ENCODE measurements at regions not wholly inside any gene's neighbourhood (a gene's known extent, or its start where the extent isn't known, plus 50 kb on each side); places are given as distances from the start of the nearest gene placed in this dataset.

- Histone ChIP-seq H3K36me3 (ENCODE audit: control insufficient read depth, low read length) (no peaks in the 10 kb centered on the region), H3K4me3 (ENCODE audit: low read length) (no peak overlapping the region), H3K4me1 (ENCODE audit: control insufficient read depth, low read length) (no peaks in the 10 kb centered on the region), H3K9me3 (ENCODE audit: control insufficient read depth, insufficient read depth, low read length) (no peaks in the 10 kb centered on the region), H3K79me2 (ENCODE audit: control insufficient read depth, low read length) (no peaks in the 10 kb centered on the region), H3K27me3 (ENCODE audit: control insufficient read depth, low read length) (no peaks in the 10 kb centered on the region), H3F3A (ENCODE audit: control insufficient read depth, insufficient read depth) (no peaks in the 10 kb centered on the region), H3K4me2 (ENCODE audit: low read length) (no peak overlapping the region), H4K20me1 (ENCODE audit: control insufficient read depth, insufficient read depth, low read depth, low read length) (no peaks in the 10 kb centered on the region), H3K9me2 (replicated peaks; ENCODE audit: control insufficient read depth, low read length) (no peaks in the 10 kb centered on the region), H3K27ac (ENCODE audit: low read depth, low read length) (no peak overlapping the region)
- TF ChIP-seq EZH2phosphoT487 (IDR thresholded peaks at IDR 0.05; ENCODE audit: borderline replicate concordance, low read length) (no peak), CTCF (IDR thresholded peaks at IDR 0.05; ENCODE audit: low read depth, low read length, poor library complexity, severe bottlenecking) (no peak)
Observed at GRCh38 chr16:85288869-85289660, 176.8 kb upstream of the CIBAR2 start.

- H3K9me2 ChIP-seq (replicated peaks; ENCODE audit: control insufficient read depth, low read length) = no peaks in the 10 kb centered on the region
- no peaks in the 10 kb centered on the region for H3K79me2 ChIP-seq (ENCODE audit: control insufficient read depth, low read length)
- no peaks in the 10 kb centered on the region for H3K27me3 ChIP-seq (ENCODE audit: control insufficient read depth, low read length)
- H3K4me3 ChIP-seq (ENCODE audit: low read length) = no peak overlapping the region
- no peaks in the 10 kb centered on the region for H3F3A ChIP-seq (ENCODE audit: control insufficient read depth, insufficient read depth)
- H3K9me3 ChIP-seq (ENCODE audit: control insufficient read depth, insufficient read depth, low read length) = no peaks in the 10 kb centered on the region
- H4K20me1 ChIP-seq (ENCODE audit: control insufficient read depth, insufficient read depth, low read depth, low read length) = no peaks in the 10 kb centered on the region
- H3K36me3 ChIP-seq (ENCODE audit: control insufficient read depth, low read length) = no peaks in the 10 kb centered on the region
- no peak overlapping the region for H3K4me2 ChIP-seq (ENCODE audit: low read length)
- H3K27ac ChIP-seq (ENCODE audit: low read depth, low read length) = no peak overlapping the region
- no peak for TF ChIP-seq EZH2phosphoT487 (IDR thresholded peaks at IDR 0.05; ENCODE audit: borderline replicate concordance, low read length)
- no peak for TF ChIP-seq CTCF (IDR thresholded peaks at IDR 0.05; ENCODE audit: low read depth, low read length, poor library complexity, severe bottlenecking)
- no peaks in the 10 kb centered on the region for H3K4me1 ChIP-seq (ENCODE audit: control insufficient read depth, low read length)
Observed at GRCh38 chr16:85289760-85290625, 177.7 kb upstream of the CIBAR2 start.

GRCh38 chr16:85290626-85291301, 178.5 kb upstream of the CIBAR2 start:
- H3F3A ChIP-seq (ENCODE audit: control insufficient read depth, insufficient read depth) = no peaks in the 10 kb centered on the region
- H3K36me3 ChIP-seq (ENCODE audit: control insufficient read depth, low read length) = no peaks in the 10 kb centered on the region
- H3K4me1 ChIP-seq (ENCODE audit: control insufficient read depth, low read length) = no peaks in the 10 kb centered on the region
- H3K27me3 ChIP-seq (ENCODE audit: control insufficient read depth, low read length) = no peaks in the 10 kb centered on the region
- no peak overlapping the region for H3K4me2 ChIP-seq (ENCODE audit: low read length)
- no peak overlapping the region for H3K4me3 ChIP-seq (ENCODE audit: low read length)
- H3K9me3 ChIP-seq (ENCODE audit: control insufficient read depth, insufficient read depth, low read length) = no peaks in the 10 kb centered on the region
- TF ChIP-seq EZH2phosphoT487 (IDR thresholded peaks at IDR 0.05; ENCODE audit: borderline replicate concordance, low read length) = no peak
- H3K79me2 ChIP-seq (ENCODE audit: control insufficient read depth, low read length) = no peaks in the 10 kb centered on the region
- H3K9me2 ChIP-seq (replicated peaks; ENCODE audit: control insufficient read depth, low read length) = no peaks in the 10 kb centered on the region
- H3K27ac ChIP-seq (ENCODE audit: low read depth, low read length) = no peak overlapping the region
- no peaks in the 10 kb centered on the region for H4K20me1 ChIP-seq (ENCODE audit: control insufficient read depth, insufficient read depth, low read depth, low read length)
